C4-2B (cell line): ENCODE measurements at regions not wholly inside any gene's neighbourhood (a gene's known extent, or its start where the extent isn't known, plus 50 kb on each side); places are given as distances from the start of the nearest gene placed in this dataset.

Experiments used
- CTCF ChIP-seq: fragments of 450-650 bp; conservative IDR thresholded peaks from 2 replicates; pipeline ENCODE4 v1.5.1; 2017; ENCODE audit warnings: mild to moderate bottlenecking
- ZFX ChIP-seq: fragments of 450-650 bp; IDR thresholded peaks from 2 replicates; pipeline ENCODE4 v1.6.1; 2017

GRCh38 chr4:31896349-31896748, 1176.2 kb downstream of the PCDH7 start:
- TF ChIP-seq CTCF = no peak
- TF ChIP-seq ZFX = no peak
